ENCODE measurements at regions not wholly inside any gene's neighbourhood (a gene's known extent, or its start where the extent isn't known, plus 50 kb on each side); places are given as distances from the start of the nearest gene placed in this dataset.

DNA sequence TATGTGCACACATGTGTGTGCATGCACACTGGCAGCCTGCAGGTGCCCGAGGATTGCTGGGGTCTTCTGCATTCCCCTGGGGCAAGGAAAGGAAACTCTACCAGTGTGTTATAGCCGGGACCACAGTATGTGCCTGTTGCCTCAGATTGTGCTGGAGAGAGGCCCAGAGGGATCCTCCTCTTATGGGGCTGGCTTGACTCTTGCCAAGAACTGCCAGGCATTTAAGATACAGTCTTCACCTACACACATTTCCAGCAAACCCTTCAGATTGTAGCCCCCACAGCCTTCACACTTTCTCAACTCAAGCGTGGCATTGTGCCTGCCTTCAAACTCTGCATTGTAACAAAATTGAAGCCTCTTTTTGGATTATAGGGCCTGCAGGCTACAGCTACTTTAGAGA, 176.7 kb upstream of the DYRK2 start:
- no peak overlapping the region for H3K4me3 ChIP-seq (ENCODE audit: low read depth, low read length)
- TF ChIP-seq, protein P1, sequence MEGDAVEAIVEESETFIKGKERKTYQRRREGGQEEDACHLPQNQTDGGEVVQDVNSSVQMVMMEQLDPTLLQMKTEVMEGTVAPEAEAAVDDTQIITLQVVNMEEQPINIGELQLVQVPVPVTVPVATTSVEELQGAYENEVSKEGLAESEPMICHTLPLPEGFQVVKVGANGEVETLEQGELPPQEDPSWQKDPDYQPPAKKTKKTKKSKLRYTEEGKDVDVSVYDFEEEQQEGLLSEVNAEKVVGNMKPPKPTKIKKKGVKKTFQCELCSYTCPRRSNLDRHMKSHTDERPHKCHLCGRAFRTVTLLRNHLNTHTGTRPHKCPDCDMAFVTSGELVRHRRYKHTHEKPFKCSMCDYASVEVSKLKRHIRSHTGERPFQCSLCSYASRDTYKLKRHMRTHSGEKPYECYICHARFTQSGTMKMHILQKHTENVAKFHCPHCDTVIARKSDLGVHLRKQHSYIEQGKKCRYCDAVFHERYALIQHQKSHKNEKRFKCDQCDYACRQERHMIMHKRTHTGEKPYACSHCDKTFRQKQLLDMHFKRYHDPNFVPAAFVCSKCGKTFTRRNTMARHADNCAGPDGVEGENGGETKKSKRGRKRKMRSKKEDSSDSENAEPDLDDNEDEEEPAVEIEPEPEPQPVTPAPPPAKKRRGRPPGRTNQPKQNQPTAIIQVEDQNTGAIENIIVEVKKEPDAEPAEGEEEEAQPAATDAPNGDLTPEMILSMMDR (conservative IDR thresholded peaks at IDR 0.05; ENCODE audit: low read depth, low read length), result no peak
- no peak for DNase-seq (ENCODE audit: low read depth)

DNA sequence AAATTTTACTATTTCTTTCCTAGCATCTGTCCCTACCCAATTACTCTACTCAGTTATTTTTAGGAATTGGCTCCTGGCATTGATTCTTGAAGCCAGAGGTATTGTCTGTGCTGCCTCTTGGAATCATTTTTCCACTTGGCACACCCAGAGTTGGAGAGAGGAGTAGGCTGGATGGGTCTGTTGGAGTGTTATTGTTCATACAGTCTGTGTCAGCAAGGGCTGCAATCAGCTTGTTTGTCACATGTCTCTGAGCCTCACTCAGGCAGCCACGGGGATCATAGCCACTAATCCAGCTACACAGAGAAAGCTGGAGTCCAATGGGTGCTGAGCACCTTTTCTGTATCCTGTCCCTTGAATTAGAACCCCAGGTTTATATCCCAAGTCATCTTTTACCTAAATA, 176.0 kb upstream of the DYRK2 start:
- TF ChIP-seq, protein P1 (conservative IDR thresholded peaks at IDR 0.05; ENCODE audit: low read depth, low read length), result no peak
- DNase-seq (ENCODE audit: low read depth), result no peak

DNA sequence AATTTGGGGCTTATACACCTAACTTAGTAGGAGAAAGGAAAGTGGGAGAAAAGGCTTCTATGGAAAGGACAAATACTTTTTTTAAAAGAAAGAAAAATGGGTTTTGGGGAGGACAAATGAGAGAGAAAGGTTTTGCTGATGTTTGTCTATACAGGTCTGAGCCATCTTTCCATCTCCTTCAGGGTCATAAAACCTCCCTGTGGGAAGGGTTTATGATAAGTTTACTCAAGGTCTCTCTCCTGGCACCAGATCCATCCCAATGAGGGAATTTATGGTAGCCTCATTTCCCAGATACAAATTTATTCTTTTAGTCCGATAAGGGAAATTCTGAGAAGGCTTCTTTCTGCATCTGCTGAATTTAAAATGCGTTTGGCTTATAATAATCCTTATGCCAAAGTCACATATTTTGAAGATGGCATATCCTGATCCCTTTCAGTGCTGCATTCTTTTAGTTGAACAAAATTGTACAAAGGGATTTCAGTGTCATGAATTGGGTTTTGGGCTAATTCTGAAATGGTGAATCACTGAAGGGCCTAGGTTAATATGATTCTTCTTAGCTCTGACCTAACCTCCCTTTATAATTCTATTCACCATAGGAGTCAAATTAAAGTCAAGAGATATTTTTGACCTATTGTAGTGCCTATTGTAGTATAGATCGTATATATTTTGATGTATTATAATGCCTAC, 173.5 kb upstream of the DYRK2 start:
- no peak for DNase-seq (ENCODE audit: low read depth)
- TF ChIP-seq, protein P1 (conservative IDR thresholded peaks at IDR 0.05; ENCODE audit: low read depth, low read length), result no peak
- H3K4me3 ChIP-seq (ENCODE audit: low read depth, low read length), result no peak overlapping the region

More for the DNA sequence above, 176.0 kb upstream of the DYRK2 start:
- H3K4me3 ChIP-seq (ENCODE audit: low read depth, low read length), result no peak overlapping the region

DNA sequence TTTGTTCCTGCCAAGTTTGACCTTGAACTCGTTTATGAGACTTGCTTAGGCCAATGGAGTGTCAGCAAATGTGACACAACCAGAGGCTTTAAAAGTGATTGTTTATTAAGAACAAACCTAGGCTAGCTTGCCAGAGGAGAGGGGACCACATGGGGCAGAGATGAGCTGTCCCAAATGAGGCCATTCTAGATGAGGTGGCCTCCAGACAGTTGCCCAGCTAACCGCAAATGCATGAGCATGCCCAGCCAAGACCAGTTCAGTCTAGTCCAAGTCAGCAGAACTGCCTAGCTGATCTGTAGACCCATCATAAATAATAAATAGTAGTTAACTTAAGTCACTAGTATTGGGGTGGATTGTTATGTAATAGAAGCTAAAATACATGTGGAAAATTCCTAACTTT, 172.8 kb upstream of the DYRK2 start:
- DNase-seq (ENCODE audit: low read depth), result no peak
- H3K4me3 ChIP-seq (ENCODE audit: low read depth, low read length), result no peak overlapping the region
- TF ChIP-seq, protein P1 (conservative IDR thresholded peaks at IDR 0.05; ENCODE audit: low read depth, low read length), result no peak

DNA sequence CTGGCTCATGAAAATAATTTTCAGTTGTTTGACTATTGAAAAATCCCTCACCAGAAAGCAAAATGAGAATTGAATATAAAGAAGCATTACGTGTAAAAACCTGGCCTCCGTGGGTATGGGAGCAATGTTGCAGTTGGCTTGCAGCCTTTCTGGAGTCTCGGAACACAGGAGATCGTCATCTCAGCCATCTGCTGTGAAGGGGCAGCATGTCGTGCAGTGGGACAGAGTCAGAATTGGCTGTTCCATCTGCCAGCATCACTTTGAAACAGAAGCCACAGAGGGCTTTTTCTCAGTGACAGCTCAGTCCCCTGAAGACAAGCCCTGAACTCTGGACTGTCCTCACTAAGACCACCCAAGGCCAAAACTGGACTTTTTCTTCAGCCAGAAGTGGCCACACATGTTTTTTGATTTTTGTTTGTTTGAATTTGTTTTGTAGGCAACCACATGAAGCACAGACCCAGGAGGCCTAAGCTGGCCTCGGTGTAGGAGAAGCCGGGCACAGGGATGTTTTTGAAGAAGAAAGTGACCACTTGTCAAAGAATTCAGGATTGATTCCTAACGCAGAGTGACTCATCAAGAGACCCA, 170.8 kb upstream of the DYRK2 start:
- no peak overlapping the region for H3K4me3 ChIP-seq (ENCODE audit: low read depth, low read length)
- TF ChIP-seq, protein P1 (conservative IDR thresholded peaks at IDR 0.05; ENCODE audit: low read depth, low read length), result no peak
- no peak for DNase-seq (ENCODE audit: low read depth)

DNA sequence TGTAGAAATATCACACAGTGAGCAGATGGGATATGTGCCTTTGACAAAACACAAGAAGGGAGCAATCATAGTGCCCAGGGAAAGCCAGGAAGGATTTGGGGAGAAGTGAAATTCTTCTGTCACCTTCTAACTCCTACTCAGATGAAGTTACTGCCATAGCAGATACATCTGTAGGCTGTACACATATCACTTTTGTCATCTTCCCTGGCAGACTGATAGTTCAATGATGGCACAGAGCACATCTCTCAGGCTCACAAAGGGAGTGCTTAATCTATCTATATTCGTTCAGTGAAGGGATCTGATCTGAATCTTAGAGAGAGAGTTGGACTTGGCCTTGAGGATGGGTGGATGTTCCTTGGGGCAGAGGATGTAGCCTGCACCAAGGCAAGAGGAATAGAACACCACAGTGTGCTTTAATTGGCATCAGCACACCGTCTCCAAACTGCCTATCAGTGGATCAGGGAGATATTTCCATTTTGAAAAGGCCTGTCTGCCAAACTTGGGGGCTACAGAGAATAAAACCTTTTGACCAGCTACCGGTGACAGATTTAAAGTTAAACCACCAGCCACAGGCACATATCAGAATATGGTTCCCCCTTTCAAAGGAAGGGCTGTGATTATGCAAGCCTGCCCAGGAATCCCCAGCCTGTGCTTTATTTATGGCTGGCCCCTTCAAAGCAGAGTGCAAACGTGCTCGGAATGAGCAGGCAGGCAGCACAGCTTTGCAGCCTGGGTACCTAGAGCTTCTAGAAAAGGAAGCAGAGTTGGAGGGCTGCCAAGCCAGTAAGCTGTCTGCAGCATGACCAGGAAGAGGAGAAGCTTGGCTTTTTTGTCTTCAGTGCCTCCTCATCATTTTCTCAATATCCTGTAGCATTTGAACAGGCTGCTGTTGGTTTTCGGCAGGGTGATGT, 165.5 kb upstream of the DYRK2 start:
- DNase-seq (ENCODE audit: low read depth), result peak; percentile 2
- no peak overlapping the region for H3K4me3 ChIP-seq (ENCODE audit: low read depth, low read length)

More for the DNA sequence above, 165.5 kb upstream of the DYRK2 start:
- TF ChIP-seq, protein P1 (conservative IDR thresholded peaks at IDR 0.05; ENCODE audit: low read depth, low read length), result no peak
